ENCODE measurements at regions not wholly inside any gene's neighbourhood (a gene's known extent, or its start where the extent isn't known, plus 50 kb on each side); places are given as distances from the start of the nearest gene placed in this dataset.

- H3K4me3 ChIP-seq, result no peak overlapping the region
- POLR2A ChIA-PET, result no interaction called here
- FAIRE-seq, result no peak
- H3K27ac ChIP-seq (ENCODE audit: extremely low read depth, low read depth, low read length), result no peak overlapping the region
- in situ Hi-C loops (cut with MboI), result no loop called here
- ATAC-seq, result no peak
- H3K36me3 ChIP-seq (ENCODE audit: control insufficient read depth, insufficient read depth, low read length), result no peaks in the 10 kb centered on the region
- no peaks in the 10 kb centered on the region for H4K20me1 ChIP-seq (replicated peaks; ENCODE audit: control insufficient read depth, insufficient read depth, low read length)
- no peaks in the 10 kb centered on the region for H3K4me1 ChIP-seq (replicated peaks in 1 of 2; ENCODE audit: control insufficient read depth in 2 of 2, insufficient read depth in 2 of 2, low read length in 2 of 2)
- 0% methylated on average over 2 of the region's 2 CpGs for whole genome bisulfite sequencing (ENCODE audit: insufficient coverage, low coverage, missing lambda C conversion rate)
- no peak overlapping the region for H3K9ac ChIP-seq (ENCODE audit: insufficient read depth in 1 of 2, low read depth in 2 of 2, low read length in 2 of 2)
- H3K4me2 ChIP-seq (ENCODE audit: insufficient read depth, low read length), result no peak overlapping the region
- no peaks in the 10 kb centered on the region for H3K27me3 ChIP-seq (ENCODE audit: control insufficient read depth in 2 of 2, insufficient read depth in 2 of 2, low read length in 2 of 2)
- CTCF ChIA-PET (ENCODE audit: low intra/inter-chr PET ratio), result no interaction called here
- BruUV-seq (replicated peaks), result no TSS peak
- no peaks in the 10 kb centered on the region for H3K9me1 ChIP-seq (ENCODE audit: control insufficient read depth, insufficient read depth, low read length)
- no peaks in the 10 kb centered on the region for H3K79me2 ChIP-seq (ENCODE audit: control insufficient read depth, insufficient read depth, low read length)
- intact Hi-C loops (cut with micrococcal nuclease), result no loop called here
- no peak overlapping the region for H2AFZ ChIP-seq (ENCODE audit: low read depth, low read length)
- no peak for DNase-seq (ENCODE audit: extremely low read depth in 1 of 4, low spot score in 3 of 4)
- no peaks in the 10 kb centered on the region; the same call in 1 of the 2 replicates for H3K9me3 ChIP-seq (replicated peaks; ENCODE audit: control insufficient read depth, insufficient read depth, low read depth, low read length)
- TF ChIP-seq ZNF592 (IDR thresholded peaks at IDR 0.05) (no peak), DACH1 (IDR thresholded peaks at IDR 0.05; ENCODE audit: partially characterized antibody) (no peak), ZBTB1 (CRISPR knock-in tag; IDR thresholded peaks at IDR 0.05; ENCODE audit: borderline replicate concordance, low read depth) (no peak), SIRT6 (IDR thresholded peaks at IDR 0.05; ENCODE audit: low read depth, low read length) (no peak), RBM22 (IDR thresholded peaks at IDR 0.05; ENCODE audit: low read depth, low read length, poor library complexity, severe bottlenecking) (no peak), TAF15 (IDR thresholded peaks at IDR 0.05; ENCODE audit: low read depth, low read length) (no peak), RBM15 (IDR thresholded peaks at IDR 0.05; ENCODE audit: insufficient read depth, low read length) (no peak), ZBTB8A (IDR thresholded peaks at IDR 0.05; ENCODE audit: partially characterized antibody) (no peak), SNRNP70 (optimal IDR thresholded peaks at IDR 0.05; ENCODE audit: low read depth, low read length) (no peak), NONO (IDR thresholded peaks at IDR 0.05; ENCODE audit: low read depth in 2 of 2, low read length in 1 of 2) (no peak), E2F6 (IDR thresholded peaks at IDR 0.05; ENCODE audit: borderline replicate concordance in 1 of 2, extremely low read depth in 1 of 2, insufficient read depth in 1 of 2, insufficient read length in 1 of 2, low read depth in 1 of 2, low read length in 1 of 2, poor library complexity in 1 of 2, severe bottlenecking in 1 of 2) (no peak), ASH1L (IDR thresholded peaks at IDR 0.05; ENCODE audit: borderline replicate concordance, low read depth, partially characterized antibody) (no peak), ZNF174 (CRISPR knock-in tag; IDR thresholded peaks at IDR 0.05) (no peak), USF2 (CRISPR knock-in tag; IDR thresholded peaks at IDR 0.05) (no peak), ZFP91 (CRISPR knock-in tag; IDR thresholded peaks at IDR 0.05) (no peak)
Observed at GRCh38 chr6:120348926-120349325, 985.4 kb downstream of the TBC1D32 start.
